Common myeloid progenitor, CD34-positive (primary cell): ENCODE measurements at regions not wholly inside any gene's neighbourhood (a gene's known extent, or its start where the extent isn't known, plus 50 kb on each side); places are given as distances from the start of the nearest gene placed in this dataset.

Source experiments
- CTCF ChIA-PET: fragments of 350-600 bp; sonication (Branson Sonifier 250); formaldehyde crosslinking; loops from one replicate; lab custom pipeline; 2021; ENCODE audit warnings: antibody characterized with exemption; lab: Charles Lee
- POLR2A ChIA-PET: fragments of 350-600 bp; sonication (Branson Sonifier 250); formaldehyde crosslinking; loops from one replicate; lab custom pipeline; 2021; ENCODE audit warnings: antibody characterized with exemption; lab: Charles Lee
- DNase-seq, 3 donors: peaks; one replicate each; pipeline versions ENCODE4 v3.0.0 to v3.0.0-alpha.2; 2013
- H3K27ac ChIP-seq, 2 experiments: 1 replicate in 1 of 2; 2 replicates in 1 of 2; pipeline ENCODE4 v1.7.0; 2013; ENCODE audit warnings: inconsistent platforms in 2 of 2, low read length in 2 of 2, mild to moderate bottlenecking in 2 of 2, low read depth in 1 of 2, moderate library complexity in 1 of 2; ENCODE audit not compliant: severe bottlenecking in 2 of 2, insufficient read depth in 1 of 2, poor library complexity in 1 of 2
- H3K27me3 ChIP-seq, 5 experiments: replicated peaks in 2 of 5; 1 replicate in 3 of 5; 2 replicates in 2 of 5; pipeline versions ENCODE4 v1.6.1 to v1.7.0; 2013; ENCODE audit warnings: low read length in 4 of 5, mild to moderate bottlenecking in 2 of 5, moderate library complexity in 2 of 5, inconsistent platforms in 1 of 5; ENCODE audit not compliant: insufficient read depth in 5 of 5, control insufficient read depth in 4 of 5
- H3K36me3 ChIP-seq, 4 experiments: 1 replicate in 2 of 4; 2 replicates in 2 of 4; pipeline versions ENCODE4 v1.6.1 to v1.7.0; 2013; ENCODE audit warnings: low read length in 3 of 4, control low read depth in 1 of 4, mild to moderate bottlenecking in 1 of 4; ENCODE audit not compliant: control insufficient read depth in 4 of 4, insufficient read depth in 4 of 4
- H3K4me1 ChIP-seq, 4 experiments: 1 replicate in 3 of 4; 2 replicates in 1 of 4; pipeline versions ENCODE4 v1.6.1 to v1.7.1; 2013; ENCODE audit warnings: low read length in 3 of 4, mild to moderate bottlenecking in 3 of 4, control low read depth in 1 of 4, inconsistent platforms in 1 of 4, moderate library complexity in 1 of 4; ENCODE audit not compliant: control insufficient read depth in 4 of 4, insufficient read depth in 4 of 4; ENCODE audit errors: control extremely low read depth in 1 of 4
- H3K4me3 ChIP-seq, 7 experiments: 1 replicate in 4 of 7; 2 replicates in 3 of 7; pipeline versions ENCODE4 v1.5.1 to v1.7.0; 2013; ENCODE audit warnings: mild to moderate bottlenecking in 7 of 7, low read length in 6 of 7, moderate library complexity in 6 of 7, inconsistent platforms in 2 of 7, low read depth in 2 of 7, control low read depth in 1 of 7; ENCODE audit not compliant: insufficient read depth in 4 of 7, control insufficient read depth in 1 of 7; ENCODE audit errors: extremely low read depth in 1 of 7
- H3K9me3 ChIP-seq, 5 experiments: 1 replicate in 4 of 5; 2 replicates in 1 of 5; pipeline versions ENCODE4 v1.6.1 to v1.7.1; 2013; ENCODE audit warnings: low read length in 4 of 5, mild to moderate bottlenecking in 2 of 5, inconsistent platforms in 1 of 5, low read depth in 1 of 5, moderate library complexity in 1 of 5; ENCODE audit not compliant: control insufficient read depth in 4 of 5, insufficient read depth in 2 of 5; ENCODE audit errors: control extremely low read depth in 1 of 5
- WGBS: methylation state at CpG from one replicate; pipeline ENCODE4 v1.1.5; 2013; ENCODE audit not compliant: insufficient coverage; 5-methylcytosine and 5-hydroxymethylcytosine counted together

DNA sequence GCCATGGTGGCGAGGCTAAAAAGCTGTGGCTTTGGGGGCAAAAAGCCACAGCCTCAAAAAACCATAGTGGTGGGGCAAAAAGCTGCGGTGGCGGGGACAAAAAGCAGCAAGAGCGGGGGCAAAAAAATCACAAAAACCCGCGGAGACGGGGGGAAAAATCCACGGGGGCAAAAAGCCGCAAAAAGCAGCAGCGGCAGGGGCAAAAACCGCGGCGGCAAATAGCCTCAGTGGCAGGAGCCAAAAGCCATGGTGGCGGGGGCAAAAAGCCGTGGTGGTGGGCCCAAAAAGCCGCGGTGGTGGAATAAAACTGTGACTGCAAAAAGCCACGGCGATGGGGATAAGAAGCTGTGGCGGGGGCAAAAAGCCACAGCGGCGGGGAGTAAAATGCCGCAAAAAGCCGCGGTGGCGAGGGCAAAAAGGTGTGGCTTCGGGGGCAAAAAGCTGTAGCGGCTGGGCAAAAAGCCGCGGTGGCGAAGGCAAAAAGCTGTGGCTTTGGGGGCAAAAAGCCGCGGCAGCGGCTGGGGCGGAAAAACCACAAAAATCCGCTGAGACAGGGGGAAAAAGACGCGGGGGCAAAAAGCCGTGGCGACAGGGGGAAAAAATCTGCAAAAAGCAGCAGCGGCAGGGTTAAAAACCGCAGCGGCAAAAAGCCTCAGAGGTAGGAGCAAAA lies 526.6 kb downstream of the ZNF33B start:
- Histone ChIP-seq H3K4me1 (no peaks in the 10 kb centered on the region), H3K36me3 (no peaks in the 10 kb centered on the region), H3K27me3 (no peaks in the 10 kb centered on the region), H3K4me3 (no peak overlapping the region), H3K27ac (no peak overlapping the region), H3K9me3 (peaks cover 0 to 9% (median 2%) of the 10 kb centered on the region in 5 experiments)
- ChIA-PET CTCF (no interaction called here), POLR2A (no interaction called here)
- no peak for DNase-seq
- 87% methylated on average over 38 of the region's 43 CpGs for WGBS

GRCh38 chr10:42111076-42111475 lies 527.3 kb downstream of the ZNF33B start:
- H3K27ac ChIP-seq: no peak overlapping the region
- DNase-seq: no peak
- no peaks in the 10 kb centered on the region for H3K4me1 ChIP-seq
- H3K4me3 ChIP-seq: no peak overlapping the region
- peaks cover 0 to 11% (median 3%) of the 10 kb centered on the region in 5 experiments for H3K9me3 ChIP-seq
- POLR2A ChIA-PET: no interaction called here
- 90% methylated on average over 30 of the region's 33 CpGs for WGBS
- no peaks in the 10 kb centered on the region for H3K27me3 ChIP-seq
- CTCF ChIA-PET: no interaction called here
- no peaks in the 10 kb centered on the region for H3K36me3 ChIP-seq
